ENCODE measurements at regions not wholly inside any gene's neighbourhood (a gene's known extent, or its start where the extent isn't known, plus 50 kb on each side); places are given as distances from the start of the nearest gene placed in this dataset.

DNA sequence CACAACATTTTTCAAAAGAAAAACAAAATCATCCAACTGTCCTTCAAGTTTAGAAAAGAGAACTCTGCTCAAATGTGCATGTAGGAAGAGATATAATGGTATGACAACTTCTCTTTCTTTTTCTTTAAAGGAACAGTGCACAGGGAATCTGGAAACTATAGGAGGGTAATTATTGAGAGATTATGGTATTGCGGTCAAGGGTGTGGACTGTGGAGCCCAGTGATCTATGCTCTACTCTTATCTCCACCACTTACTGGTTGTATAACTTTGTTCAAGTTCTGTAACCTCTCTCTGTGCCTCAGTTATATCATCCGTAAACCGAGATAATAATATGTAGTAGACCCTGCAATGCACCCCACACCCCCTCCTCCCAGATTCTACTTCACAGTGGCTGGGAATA, 69.8 kb upstream of the PCGF5 start:
- TF ChIP-seq EZH2phosphoT487 (IDR thresholded peaks at IDR 0.05; ENCODE audit: borderline replicate concordance) (no peak), CTCF (conservative IDR thresholded peaks at IDR 0.05; ENCODE audit: low read length) (no peak)

DNA sequence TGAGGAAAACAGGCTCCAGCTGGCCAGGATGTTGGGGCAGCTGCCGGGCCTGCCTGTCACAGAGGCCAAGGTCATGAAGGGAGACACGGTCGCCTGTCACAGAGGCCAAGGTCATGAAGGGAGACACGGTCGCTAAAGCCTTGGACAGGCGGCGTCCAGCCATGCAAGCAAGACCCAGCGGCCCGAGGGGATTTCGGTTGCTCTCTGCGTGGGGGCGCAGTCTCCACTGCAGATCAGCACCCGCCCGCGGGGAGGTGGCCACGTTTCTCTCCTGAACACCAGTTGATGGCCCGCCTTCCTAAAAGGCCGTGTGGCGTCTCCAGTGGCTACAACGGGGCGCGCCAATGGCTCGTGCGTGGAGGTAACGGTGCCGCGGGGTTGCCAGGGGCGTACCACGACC, 67.0 kb upstream of the PCGF5 start:
- Histone ChIP-seq H3K4me1 (ENCODE audit: insufficient read depth, low read length, poor library complexity, severe bottlenecking) (peaks cover 23% of the 10 kb centered on the region), H3K9me3 (ENCODE audit: insufficient read depth, low read depth, low read length) (no peaks in the 10 kb centered on the region), H4K20me1 (ENCODE audit: insufficient read depth, low read length, poor library complexity, severe bottlenecking) (no peaks in the 10 kb centered on the region), H3K36me3 (ENCODE audit: insufficient read depth, low read length) (no peaks in the 10 kb centered on the region), H3F3A (ENCODE audit: low read depth) (no peaks in the 10 kb centered on the region), H3K4me2 (ENCODE audit: low read depth, low read length, poor library complexity, severe bottlenecking) (no peak overlapping the region), H3K79me2 (ENCODE audit: insufficient read depth, low read length) (no peaks in the 10 kb centered on the region), H3K27me3 (ENCODE audit: insufficient read depth, low read length, poor library complexity, severe bottlenecking) (no peaks in the 10 kb centered on the region), H3K4me3 (ENCODE audit: low read length, poor library complexity, severe bottlenecking) (no peak overlapping the region), H2AFZ (ENCODE audit: low read length) (no peak overlapping the region), H3K9me2 (replicated peaks; ENCODE audit: low read depth, low read length) (no peaks in the 10 kb centered on the region), H3K9ac (ENCODE audit: low read depth, low read length, poor library complexity, severe bottlenecking) (no peak overlapping the region)
- TF ChIP-seq CTCF (conservative IDR thresholded peaks at IDR 0.05; ENCODE audit: low read length) = no peak
- TF ChIP-seq EZH2phosphoT487 (IDR thresholded peaks at IDR 0.05; ENCODE audit: borderline replicate concordance) = no peak

More for the DNA sequence above, 69.8 kb upstream of the PCGF5 start:
- Histone ChIP-seq H3K4me3 (ENCODE audit: low read length, poor library complexity, severe bottlenecking) (no peak overlapping the region), H3K4me2 (ENCODE audit: low read depth, low read length, poor library complexity, severe bottlenecking) (no peak overlapping the region), H4K20me1 (ENCODE audit: insufficient read depth, low read length, poor library complexity, severe bottlenecking) (no peaks in the 10 kb centered on the region), H3K27me3 (ENCODE audit: insufficient read depth, low read length, poor library complexity, severe bottlenecking) (no peaks in the 10 kb centered on the region), H3K9me3 (ENCODE audit: insufficient read depth, low read depth, low read length) (no peaks in the 10 kb centered on the region), H3F3A (ENCODE audit: low read depth) (no peaks in the 10 kb centered on the region), H2AFZ (ENCODE audit: low read length) (no peak overlapping the region), H3K79me2 (ENCODE audit: insufficient read depth, low read length) (no peaks in the 10 kb centered on the region), H3K9ac (ENCODE audit: low read depth, low read length, poor library complexity, severe bottlenecking) (no peak overlapping the region), H3K9me2 (replicated peaks; ENCODE audit: low read depth, low read length) (no peaks in the 10 kb centered on the region), H3K4me1 (ENCODE audit: insufficient read depth, low read length, poor library complexity, severe bottlenecking) (peaks cover 3% of the 10 kb centered on the region), H3K36me3 (ENCODE audit: insufficient read depth, low read length) (no peaks in the 10 kb centered on the region)

DNA sequence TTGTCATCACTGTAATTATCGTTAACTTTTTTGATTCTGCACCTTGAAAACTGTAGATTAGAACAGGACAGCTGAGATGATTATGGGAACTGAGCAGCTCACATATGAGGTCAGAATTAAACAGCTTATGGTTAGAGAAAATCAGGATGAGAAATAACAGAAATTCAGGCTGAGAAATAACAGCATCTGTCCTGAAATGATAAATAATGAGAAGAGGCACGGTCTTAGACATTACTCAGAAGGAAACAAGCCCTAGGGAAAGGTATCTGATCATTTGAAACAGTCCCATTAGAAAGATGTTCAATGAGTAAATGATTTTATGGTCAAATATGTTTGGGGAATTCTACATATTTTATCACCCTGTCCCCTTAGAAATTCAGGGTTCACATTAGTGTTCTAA, 65.6 kb upstream of the PCGF5 start:
- H3F3A ChIP-seq (ENCODE audit: low read depth) = no peaks in the 10 kb centered on the region
- H3K79me2 ChIP-seq (ENCODE audit: insufficient read depth, low read length) = no peaks in the 10 kb centered on the region
- no peaks in the 10 kb centered on the region for H3K9me3 ChIP-seq (ENCODE audit: insufficient read depth, low read depth, low read length)
- H3K4me2 ChIP-seq (ENCODE audit: low read depth, low read length, poor library complexity, severe bottlenecking) = no peak overlapping the region
- no peaks in the 10 kb centered on the region for H4K20me1 ChIP-seq (ENCODE audit: insufficient read depth, low read length, poor library complexity, severe bottlenecking)
- no peaks in the 10 kb centered on the region for H3K36me3 ChIP-seq (ENCODE audit: insufficient read depth, low read length)
- no peaks in the 10 kb centered on the region for H3K9me2 ChIP-seq (replicated peaks; ENCODE audit: low read depth, low read length)
- TF ChIP-seq CTCF (conservative IDR thresholded peaks at IDR 0.05; ENCODE audit: low read length) (no peak), EZH2phosphoT487 (IDR thresholded peaks at IDR 0.05; ENCODE audit: borderline replicate concordance) (no peak)
- no peak overlapping the region for H3K4me3 ChIP-seq (ENCODE audit: low read length, poor library complexity, severe bottlenecking)
- H2AFZ ChIP-seq (ENCODE audit: low read length) = no peak overlapping the region
- H3K9ac ChIP-seq (ENCODE audit: low read depth, low read length, poor library complexity, severe bottlenecking) = no peak overlapping the region
- peaks cover 33% of the 10 kb centered on the region for H3K4me1 ChIP-seq (ENCODE audit: insufficient read depth, low read length, poor library complexity, severe bottlenecking)
- no peaks in the 10 kb centered on the region for H3K27me3 ChIP-seq (ENCODE audit: insufficient read depth, low read length, poor library complexity, severe bottlenecking)

Data from Loucy (cell line).